ENCODE measurements at regions not wholly inside any gene's neighbourhood (a gene's known extent, or its start where the extent isn't known, plus 50 kb on each side); places are given as distances from the start of the nearest gene placed in this dataset.

DNA sequence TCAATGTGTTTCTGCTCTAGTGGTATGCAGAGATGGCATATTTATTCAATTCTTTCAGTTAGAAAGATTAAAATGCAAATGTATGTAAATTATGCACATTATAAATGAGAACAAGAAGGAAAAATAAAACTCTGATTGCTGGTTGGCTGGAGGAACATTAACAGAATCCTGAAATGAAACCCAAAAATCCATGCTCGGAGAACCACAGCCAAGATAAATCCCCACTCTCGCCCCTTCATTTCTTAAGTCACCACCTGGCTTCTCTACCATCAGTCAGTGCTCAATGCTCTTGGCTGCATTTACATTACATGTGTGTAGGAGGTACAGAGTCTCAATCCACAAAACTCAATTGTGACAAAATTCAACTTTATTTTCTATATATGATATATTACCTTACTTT is 184.9 kb downstream of the TRIM36 start (continued):
- TF ChIP-seq, protein P1, sequence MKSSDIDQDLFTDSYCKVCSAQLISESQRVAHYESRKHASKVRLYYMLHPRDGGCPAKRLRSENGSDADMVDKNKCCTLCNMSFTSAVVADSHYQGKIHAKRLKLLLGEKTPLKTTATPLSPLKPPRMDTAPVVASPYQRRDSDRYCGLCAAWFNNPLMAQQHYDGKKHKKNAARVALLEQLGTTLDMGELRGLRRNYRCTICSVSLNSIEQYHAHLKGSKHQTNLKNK (CRISPR knock-in tag; IDR thresholded peaks at IDR 0.05): no peak

DNA sequence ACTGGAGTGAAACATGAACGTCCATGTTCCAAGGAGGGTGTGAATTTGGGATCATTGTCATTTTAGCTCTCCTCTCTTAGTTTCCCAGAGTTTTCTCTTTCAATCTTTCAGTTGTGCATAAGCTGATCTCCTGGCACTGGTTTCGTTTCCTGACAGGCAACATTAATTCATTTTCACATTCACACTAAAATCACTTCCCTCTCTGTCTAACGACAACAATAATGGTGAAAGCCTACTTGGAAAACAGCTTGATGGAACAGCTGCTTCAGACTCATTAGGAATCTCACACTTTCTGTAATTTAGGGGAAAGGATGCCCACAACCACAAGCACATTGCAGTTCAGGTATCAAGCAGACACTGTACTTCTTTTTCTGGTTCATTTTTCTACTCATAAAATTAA is 188.6 kb downstream of the TRIM36 start:
- no peaks in the 10 kb centered on the region for H3K36me3 Mint-ChIP-seq
- TF ChIP-seq ZNF396 (CRISPR knock-in tag; IDR thresholded peaks at IDR 0.05; ENCODE audit: borderline replicate concordance) (no peak), ZNF317 (CRISPR knock-in tag; IDR thresholded peaks at IDR 0.05; ENCODE audit: borderline replicate concordance, low read depth) (no peak), IRF2 (CRISPR knock-in tag; IDR thresholded peaks at IDR 0.05; ENCODE audit: borderline replicate concordance, low read depth) (no peak), FOXK1 (CRISPR knock-in tag; IDR thresholded peaks at IDR 0.05) (no peak), MYBL2 (CRISPR knock-in tag; IDR thresholded peaks at IDR 0.05) (no peak)
- TF ChIP-seq, protein P2, sequence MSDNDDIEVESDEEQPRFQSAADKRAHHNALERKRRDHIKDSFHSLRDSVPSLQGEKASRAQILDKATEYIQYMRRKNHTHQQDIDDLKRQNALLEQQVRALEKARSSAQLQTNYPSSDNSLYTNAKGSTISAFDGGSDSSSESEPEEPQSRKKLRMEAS (CRISPR knock-in tag; IDR thresholded peaks at IDR 0.05): no peak
- DNase-seq (ENCODE audit: low spot score): no peak
- no peak overlapping the region for H3K27ac Mint-ChIP-seq
- H3K27me3 Mint-ChIP-seq (ENCODE audit: low read depth): no peaks in the 10 kb centered on the region
- peaks cover 12% of the 10 kb centered on the region for H3K9me3 Mint-ChIP-seq
- no peak overlapping the region for H3K4me3 Mint-ChIP-seq
- ATAC-seq: no peak
- CTCF ChIA-PET: no interaction called here
- POLR2A ChIA-PET: no interaction called here
- no peaks in the 10 kb centered on the region for H3K4me1 Mint-ChIP-seq

DNA sequence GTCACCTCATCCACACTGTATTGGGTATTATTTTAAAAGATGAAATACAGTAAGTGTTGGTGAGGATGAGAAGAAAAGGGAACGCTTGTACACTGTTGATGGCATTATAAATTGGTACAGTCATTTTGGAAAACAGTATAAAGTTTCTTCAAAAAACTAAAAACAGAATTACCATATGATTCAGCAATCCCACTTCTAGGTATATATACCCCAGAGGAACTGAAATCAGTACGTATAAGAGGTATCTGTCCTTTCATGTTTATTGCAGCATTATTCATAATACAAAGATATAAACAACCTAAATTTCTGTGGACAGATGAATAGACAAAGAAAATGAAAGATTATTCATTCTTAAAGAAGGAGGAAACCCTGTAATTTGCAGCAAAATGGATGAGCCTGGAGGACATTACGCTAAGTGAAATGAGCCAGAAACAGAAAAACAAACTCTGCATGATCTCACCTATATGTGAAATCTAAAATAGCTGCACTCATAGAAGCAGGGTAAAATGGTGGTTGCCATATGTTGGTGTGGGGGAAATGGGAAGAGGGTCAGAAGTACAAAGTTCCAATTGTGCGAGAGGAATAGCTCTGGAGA is 191.6 kb downstream of the TRIM36 start:
- ChIA-PET CTCF (no interaction called here), POLR2A (no interaction called here)
- H3K4me1 Mint-ChIP-seq: no peaks in the 10 kb centered on the region
- H3K4me3 Mint-ChIP-seq: no peak overlapping the region
- H3K36me3 Mint-ChIP-seq: no peaks in the 10 kb centered on the region
- H3K27me3 Mint-ChIP-seq (ENCODE audit: low read depth): no peaks in the 10 kb centered on the region
- H3K27ac Mint-ChIP-seq: no peak overlapping the region
- no peak for TF ChIP-seq OVOL2 (CRISPR knock-in tag; IDR thresholded peaks at IDR 0.05; ENCODE audit: borderline replicate concordance)
- TF ChIP-seq MXD4 (CRISPR knock-in tag; IDR thresholded peaks at IDR 0.05; ENCODE audit: borderline replicate concordance): no peak
- no peak for TF ChIP-seq JAZF1 (CRISPR knock-in tag; IDR thresholded peaks at IDR 0.05)
- TF ChIP-seq GRHL2 (CRISPR knock-in tag; IDR thresholded peaks at IDR 0.05; ENCODE audit: insufficient replicate concordance, severe bottlenecking): no peak
- no peak for TF ChIP-seq GABPB1 (CRISPR knock-in tag; IDR thresholded peaks at IDR 0.05)
- ATAC-seq: no peak
- H3K9me3 Mint-ChIP-seq: no peaks in the 10 kb centered on the region; the same call in 1 of the 2 replicates
- DNase-seq (ENCODE audit: low spot score): no peak

DNA sequence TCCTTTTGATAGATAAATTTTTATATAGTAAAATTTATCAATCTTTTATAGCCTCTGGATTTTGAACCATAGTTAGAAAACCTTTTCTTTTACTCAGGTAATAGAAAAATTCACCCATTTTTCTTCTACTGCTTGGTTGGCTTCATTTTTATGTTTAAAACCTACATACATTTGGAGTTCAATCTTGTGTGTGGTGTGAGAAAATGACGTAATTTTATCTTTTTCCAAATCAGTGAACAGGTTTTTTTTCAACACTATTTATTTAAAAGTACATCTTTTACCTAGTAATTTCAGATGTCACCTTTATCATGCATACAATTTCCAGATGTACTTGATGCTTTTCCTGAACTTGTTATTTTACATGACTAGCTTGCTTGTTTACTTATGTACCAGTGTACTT is 200.2 kb downstream of the TRIM36 start:
- H3K27ac Mint-ChIP-seq: no peak overlapping the region
- peaks cover 16% of the 10 kb centered on the region for H3K4me1 Mint-ChIP-seq
- no peaks in the 10 kb centered on the region for H3K36me3 Mint-ChIP-seq
- peaks cover 26% of the 10 kb centered on the region for H3K9me3 Mint-ChIP-seq
- TF ChIP-seq OVOL2 (CRISPR knock-in tag; IDR thresholded peaks at IDR 0.05; ENCODE audit: borderline replicate concordance) (no peak), FOXP1 (CRISPR knock-in tag; IDR thresholded peaks at IDR 0.05; ENCODE audit: borderline replicate concordance) (no peak), ZBTB21 (CRISPR knock-in tag; IDR thresholded peaks at IDR 0.05; ENCODE audit: borderline replicate concordance) (no peak), SMAD4 (CRISPR knock-in tag; IDR thresholded peaks at IDR 0.05) (no peak), PRRX2 (CRISPR knock-in tag; IDR thresholded peaks at IDR 0.05) (no peak), KAT7 (CRISPR knock-in tag; IDR thresholded peaks at IDR 0.05; ENCODE audit: borderline replicate concordance) (no peak), ATF1 (CRISPR knock-in tag; IDR thresholded peaks at IDR 0.05) (no peak), SMAD3 (CRISPR knock-in tag; IDR thresholded peaks at IDR 0.05; ENCODE audit: borderline replicate concordance) (no peak)
- TF ChIP-seq, protein P3, sequence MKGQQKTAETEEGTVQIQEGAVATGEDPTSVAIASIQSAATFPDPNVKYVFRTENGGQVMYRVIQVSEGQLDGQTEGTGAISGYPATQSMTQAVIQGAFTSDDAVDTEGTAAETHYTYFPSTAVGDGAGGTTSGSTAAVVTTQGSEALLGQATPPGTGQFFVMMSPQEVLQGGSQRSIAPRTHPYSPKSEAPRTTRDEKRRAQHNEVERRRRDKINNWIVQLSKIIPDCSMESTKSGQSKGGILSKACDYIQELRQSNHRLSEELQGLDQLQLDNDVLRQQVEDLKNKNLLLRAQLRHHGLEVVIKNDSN (CRISPR knock-in tag; IDR thresholded peaks at IDR 0.05): no peak
- TF ChIP-seq, protein P2 (CRISPR knock-in tag; IDR thresholded peaks at IDR 0.05): no peak
- TF ChIP-seq, protein P4, sequence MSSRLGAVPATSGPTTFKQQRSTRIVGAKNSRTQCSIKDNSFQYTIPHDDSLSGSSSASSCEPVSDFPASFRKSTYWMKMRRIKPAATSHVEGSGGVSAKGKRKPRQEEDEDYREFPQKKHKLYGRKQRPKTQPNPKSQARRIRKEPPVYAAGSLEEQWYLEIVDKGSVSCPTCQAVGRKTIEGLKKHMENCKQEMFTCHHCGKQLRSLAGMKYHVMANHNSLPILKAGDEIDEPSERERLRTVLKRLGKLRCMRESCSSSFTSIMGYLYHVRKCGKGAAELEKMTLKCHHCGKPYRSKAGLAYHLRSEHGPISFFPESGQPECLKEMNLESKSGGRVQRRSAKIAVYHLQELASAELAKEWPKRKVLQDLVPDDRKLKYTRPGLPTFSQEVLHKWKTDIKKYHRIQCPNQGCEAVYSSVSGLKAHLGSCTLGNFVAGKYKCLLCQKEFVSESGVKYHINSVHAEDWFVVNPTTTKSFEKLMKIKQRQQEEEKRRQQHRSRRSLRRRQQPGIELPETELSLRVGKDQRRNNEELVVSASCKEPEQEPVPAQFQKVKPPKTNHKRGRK (CRISPR knock-in tag; IDR thresholded peaks at IDR 0.05; ENCODE audit: borderline replicate concordance): no peak
- TF ChIP-seq, protein P5, sequence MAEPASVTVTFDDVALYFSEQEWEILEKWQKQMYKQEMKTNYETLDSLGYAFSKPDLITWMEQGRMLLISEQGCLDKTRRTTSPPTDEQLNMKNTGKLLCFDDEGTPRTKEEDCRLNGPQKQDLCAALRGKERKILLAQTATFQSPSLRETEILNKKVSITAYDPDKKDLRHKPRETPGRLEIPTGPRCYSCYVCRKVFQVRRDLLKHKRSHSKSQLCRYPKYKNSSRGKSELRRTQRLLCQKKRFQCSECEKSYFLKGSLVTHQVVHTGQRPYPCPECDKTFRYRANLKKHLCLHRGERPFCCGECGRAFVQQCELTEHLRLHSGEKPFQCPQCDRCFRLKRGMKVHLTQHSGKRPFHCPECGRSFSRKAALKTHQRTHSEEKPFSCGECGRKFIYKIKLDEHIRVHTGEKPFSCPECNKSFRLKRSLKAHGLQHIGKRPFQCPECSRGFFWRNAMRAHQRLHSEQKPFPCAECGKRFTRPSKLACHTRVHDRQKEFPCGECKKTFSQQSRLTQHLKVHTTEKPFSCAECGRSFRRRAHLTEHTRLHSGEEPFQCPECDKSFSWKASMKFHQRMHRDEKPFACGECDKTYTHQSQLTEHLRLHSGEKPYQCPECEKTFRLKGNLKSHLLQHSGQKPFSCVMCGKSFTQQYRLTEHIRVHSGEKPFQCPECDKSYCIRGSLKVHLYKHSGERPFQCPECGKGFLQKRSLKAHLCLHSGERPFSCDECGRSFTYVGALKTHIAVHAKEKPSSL (CRISPR knock-in tag; conservative IDR thresholded peaks at IDR 0.05): no peak
- CTCF ChIA-PET: no interaction called here
- H3K4me3 Mint-ChIP-seq: no peak overlapping the region
- ATAC-seq: no peak
- POLR2A ChIA-PET: no interaction called here
- no peak for DNase-seq (ENCODE audit: low spot score)
- no peaks in the 10 kb centered on the region for H3K27me3 Mint-ChIP-seq (ENCODE audit: low read depth)
